HG02884 (cell line): ENCODE measurements at regions not wholly inside any gene's neighbourhood (a gene's known extent, or its start where the extent isn't known, plus 50 kb on each side); places are given as distances from the start of the nearest gene placed in this dataset.

ENCODE experiments used
- ATAC-seq: cut with Tn5 transposase; IDR thresholded peaks from one replicate; pipeline ENCODE4 v1.9.1; 2021; ENCODE audit warnings: mild to moderate bottlenecking, moderate library complexity; ENCODE audit not compliant: unreplicated experiment

- no peak for ATAC-seq
These were observed 79.7 kb downstream of the VCPKMT start for GRCh38 chr14:50036637-50037036.

GRCh38 chr14:50037240-50037639, 79.1 kb downstream of the VCPKMT start:
- ATAC-seq: no peak

- no peak for ATAC-seq
These were observed 78.5 kb downstream of the VCPKMT start for GRCh38 chr14:50037852-50038251.

- ATAC-seq: peak; percentile 77
These were observed 77.8 kb downstream of the VCPKMT start for GRCh38 chr14:50038398-50039119.

GRCh38 chr14:50039120-50039517, 77.3 kb downstream of the VCPKMT start:
- ATAC-seq: no peak

GRCh38 chr14:50039734-50040400, 76.5 kb downstream of the VCPKMT start:
- ATAC-seq: no peak

- ATAC-seq: no peak
These were observed 76.0 kb downstream of the VCPKMT start for GRCh38 chr14:50040401-50040775.

- no peak for ATAC-seq
These were observed 75.4 kb downstream of the VCPKMT start for GRCh38 chr14:50040895-50041465.

GRCh38 chr14:50041980-50042379, 74.4 kb downstream of the VCPKMT start:
- ATAC-seq: no peak

GRCh38 chr14:50044042-50044651, 72.2 kb downstream of the VCPKMT start:
- no peak for ATAC-seq

- ATAC-seq: peak; percentile 56
These were observed 71.2 kb downstream of the VCPKMT start for GRCh38 chr14:50045039-50045711.

- no peak for ATAC-seq
These were observed 70.5 kb downstream of the VCPKMT start for GRCh38 chr14:50045837-50046236.

- ATAC-seq: peak; percentile 70
These were observed 69.1 kb downstream of the VCPKMT start for GRCh38 chr14:50047274-50047676.

GRCh38 chr14:50049093-50049492, 67.3 kb downstream of the VCPKMT start:
- no peak for ATAC-seq

GRCh38 chr14:50049703-50050570, 66.4 kb downstream of the VCPKMT start:
- no peak for ATAC-seq

- ATAC-seq: no peak
These were observed 65.3 kb downstream of the VCPKMT start for GRCh38 chr14:50051106-50051505.

- ATAC-seq: no peak
These were observed 64.7 kb downstream of the VCPKMT start for GRCh38 chr14:50051706-50052105.

- no peak for ATAC-seq
These were observed 63.9 kb downstream of the VCPKMT start for GRCh38 chr14:50052517-50052916.

GRCh38 chr14:50053935-50054334, 62.4 kb downstream of the VCPKMT start:
- ATAC-seq: no peak

- no peak for ATAC-seq
These were observed 60.7 kb downstream of the VCPKMT start for GRCh38 chr14:50055461-50056228.
